GM23338 (cell line): ENCODE measurements at regions not wholly inside any gene's neighbourhood (a gene's known extent, or its start where the extent isn't known, plus 50 kb on each side); places are given as distances from the start of the nearest gene placed in this dataset.

Experiments used
- ATAC-seq: fragments of 200-7000 bp; cut with Tn5 transposase; 3 replicates; pipeline ENCODE4 v1.9.1; 2020
- DNase-seq: peaks from one replicate; pipeline ENCODE4 v3.0.0-alpha.2; 2015; ENCODE audit warnings: low spot score
- H2AFZ ChIP-seq: fragments of 200-600 bp; sonication (generic); 2 replicates; pipeline ENCODE4 v1.8.0; 2016; ENCODE audit warnings: antibody characterized with exemption, mild to moderate bottlenecking, moderate library complexity
- H3F3A ChIP-seq: fragments of 200-600 bp; sonication (generic); replicated peaks from 2 replicates; pipeline ENCODE4 v1.8.0; 2017; ENCODE audit warnings: antibody characterized with exemption, mixed run types, low read depth
- H3K27ac ChIP-seq: fragments of 200-600 bp; sonication (generic); 2 replicates; pipeline ENCODE4 v1.6.1; 2016; ENCODE audit warnings: low read depth
- H3K27me3 ChIP-seq: fragments of 200-600 bp; sonication (generic); 2 replicates; pipeline ENCODE4 v1.8.0; 2016; ENCODE audit warnings: mild to moderate bottlenecking, mixed run types, moderate library complexity; ENCODE audit not compliant: insufficient read depth
- H3K36me3 ChIP-seq: fragments of 200-600 bp; sonication (generic); 2 replicates; pipeline ENCODE4 v1.8.0; 2016; ENCODE audit warnings: mild to moderate bottlenecking; ENCODE audit not compliant: insufficient read depth
- H3K4me1 ChIP-seq: fragments of 200-600 bp; sonication (generic); 2 replicates; pipeline ENCODE4 v1.8.0; 2016; ENCODE audit warnings: mild to moderate bottlenecking, moderate library complexity; ENCODE audit not compliant: insufficient read depth
- H3K4me2 ChIP-seq: fragments of 200-600 bp; sonication (generic); 2 replicates; pipeline ENCODE4 v1.7.1; 2017; ENCODE audit warnings: mixed run types
- H3K4me3 ChIP-seq: fragments of 200-600 bp; sonication (generic); 2 replicates; pipeline ENCODE4 v1.6.1; 2016; ENCODE audit warnings: mixed run types
- H3K79me2 ChIP-seq: fragments of 200-600 bp; sonication (generic); replicated peaks from 2 replicates; pipeline ENCODE4 v1.8.0; 2017; ENCODE audit warnings: mild to moderate bottlenecking; ENCODE audit not compliant: insufficient read depth
- H3K9me2 ChIP-seq: fragments of 200-600 bp; sonication (generic); 2 replicates; pipeline ENCODE4 v1.8.0; 2017; ENCODE audit not compliant: insufficient read depth
- H4K20me1 ChIP-seq: fragments of 200-600 bp; sonication (generic); replicated peaks from 2 replicates; pipeline ENCODE4 v1.8.0; 2017; ENCODE audit warnings: mild to moderate bottlenecking; ENCODE audit not compliant: insufficient read depth
- H3K27ac Mint-ChIP-seq: 2 replicates; pipeline ENCODE4 v1.8.0; 2020; ENCODE audit warnings: inconsistent platforms, mild to moderate bottlenecking, moderate library complexity, mixed read lengths
- H3K27me3 Mint-ChIP-seq: 3 replicates; pipeline ENCODE4 v1.8.0; 2022; ENCODE audit warnings: low read depth, mild to moderate bottlenecking, moderate library complexity, mixed read lengths, inconsistent platforms; ENCODE audit not compliant: insufficient read depth, poor library complexity
- H3K36me3 Mint-ChIP-seq: 3 replicates; pipeline ENCODE4 v1.8.0; 2021; ENCODE audit warnings: low read depth, mild to moderate bottlenecking, inconsistent platforms, moderate library complexity, mixed read lengths
- H3K4me1 Mint-ChIP-seq: 3 replicates; pipeline ENCODE4 v1.8.0; 2020; ENCODE audit warnings: mild to moderate bottlenecking, inconsistent platforms, mixed read lengths
- H3K4me3 Mint-ChIP-seq: 3 replicates; pipeline ENCODE4 v1.8.0; 2021; ENCODE audit warnings: moderate library complexity, mild to moderate bottlenecking, inconsistent platforms, mixed read lengths
- H3K9me3 Mint-ChIP-seq: 3 replicates; pipeline ENCODE4 v1.8.0; 2020; ENCODE audit warnings: moderate library complexity, mild to moderate bottlenecking, inconsistent platforms, mixed read lengths
- CREB1 ChIP-seq: fragments of 250-450 bp; sonication (Bioruptor Pico); IDR thresholded peaks from 2 replicates; pipeline ENCODE4 v1.5.0; 2020; ENCODE audit warnings: low read depth, mild to moderate bottlenecking, moderate library complexity
- EZH2phosphoT487 ChIP-seq: fragments of 200-600 bp; sonication (generic); IDR thresholded peaks from one replicate; pipeline ENCODE4 v1.8.1; 2018; ENCODE audit warnings: antibody characterized with exemption; ENCODE audit not compliant: unreplicated experiment
- NANOG ChIP-seq: IDR thresholded peaks from 2 replicates; pipeline ENCODE4 v1.6.1; 2016; ENCODE audit warnings: antibody characterized with exemption, borderline replicate concordance
- POLR2AphosphoS5 ChIP-seq: IDR thresholded peaks from 2 replicates; pipeline ENCODE4 v1.6.1; 2016; ENCODE audit warnings: antibody characterized with exemption, low read depth
- REST ChIP-seq: IDR thresholded peaks from one replicate; pipeline ENCODE4 v1.6.1; 2018; ENCODE audit warnings: antibody characterized with exemption; ENCODE audit not compliant: unreplicated experiment
- ZNF114 ChIP-seq: fragments of 250-450 bp; sonication (Bioruptor Pico); IDR thresholded peaks from 2 replicates; pipeline ENCODE4 v1.5.0; 2020; ENCODE audit warnings: mild to moderate bottlenecking, moderate library complexity
- TF ChIP-seq, protein P1 (sequence below): fragments of 250-450 bp; sonication (Bioruptor Pico); IDR thresholded peaks from 2 replicates; pipeline ENCODE4 v1.5.0; 2020; ENCODE audit warnings: mild to moderate bottlenecking, moderate library complexity
- TF ChIP-seq, protein P2 (sequence below), 2 experiments: fragments of 200-600 bp in 1 of 2; sonication (generic) in 1 of 2; conservative IDR thresholded peaks; 2 replicates each; pipeline versions ENCODE4 v1.5.1 to v1.6.1; 2016 to 2017; ENCODE audit warnings: antibody characterized with exemption in 2 of 2, low read depth in 2 of 2, mild to moderate bottlenecking in 2 of 2, moderate library complexity in 1 of 2

DNA sequence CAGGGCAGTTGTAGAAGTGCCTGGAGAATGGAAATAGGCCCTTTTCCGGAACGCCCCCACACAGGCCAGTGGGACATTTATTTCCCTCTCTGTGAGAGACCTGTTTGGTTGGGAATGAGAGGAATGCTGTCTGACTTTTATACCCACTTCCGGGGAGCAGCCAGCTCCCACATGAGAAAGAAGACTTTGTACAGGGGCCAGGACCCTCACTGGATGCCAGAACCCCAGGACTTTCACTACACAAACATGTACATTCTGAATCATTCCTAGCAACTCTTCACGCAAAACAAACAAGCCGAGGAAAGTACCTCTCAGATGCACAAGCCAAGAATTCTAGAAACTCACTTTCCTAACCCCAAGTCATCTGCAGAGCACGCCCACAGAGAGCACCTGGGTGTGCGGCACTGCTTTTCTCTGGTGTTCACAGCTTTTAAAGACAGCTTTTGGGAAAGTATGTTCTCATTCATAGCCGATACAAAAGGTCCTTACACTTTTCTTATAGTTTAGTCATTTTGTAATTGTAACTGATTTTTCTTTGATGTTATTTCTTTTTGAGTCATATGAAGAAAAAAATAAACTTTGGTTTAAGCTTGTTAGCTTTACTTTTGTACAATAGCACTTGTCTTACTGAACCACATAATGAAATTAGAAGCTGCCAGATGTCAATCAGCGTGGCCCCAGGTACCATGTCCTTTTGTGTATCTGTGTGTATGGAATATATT, 856.1 kb upstream of the ID2 start (continued):
- TF ChIP-seq, protein P1, sequence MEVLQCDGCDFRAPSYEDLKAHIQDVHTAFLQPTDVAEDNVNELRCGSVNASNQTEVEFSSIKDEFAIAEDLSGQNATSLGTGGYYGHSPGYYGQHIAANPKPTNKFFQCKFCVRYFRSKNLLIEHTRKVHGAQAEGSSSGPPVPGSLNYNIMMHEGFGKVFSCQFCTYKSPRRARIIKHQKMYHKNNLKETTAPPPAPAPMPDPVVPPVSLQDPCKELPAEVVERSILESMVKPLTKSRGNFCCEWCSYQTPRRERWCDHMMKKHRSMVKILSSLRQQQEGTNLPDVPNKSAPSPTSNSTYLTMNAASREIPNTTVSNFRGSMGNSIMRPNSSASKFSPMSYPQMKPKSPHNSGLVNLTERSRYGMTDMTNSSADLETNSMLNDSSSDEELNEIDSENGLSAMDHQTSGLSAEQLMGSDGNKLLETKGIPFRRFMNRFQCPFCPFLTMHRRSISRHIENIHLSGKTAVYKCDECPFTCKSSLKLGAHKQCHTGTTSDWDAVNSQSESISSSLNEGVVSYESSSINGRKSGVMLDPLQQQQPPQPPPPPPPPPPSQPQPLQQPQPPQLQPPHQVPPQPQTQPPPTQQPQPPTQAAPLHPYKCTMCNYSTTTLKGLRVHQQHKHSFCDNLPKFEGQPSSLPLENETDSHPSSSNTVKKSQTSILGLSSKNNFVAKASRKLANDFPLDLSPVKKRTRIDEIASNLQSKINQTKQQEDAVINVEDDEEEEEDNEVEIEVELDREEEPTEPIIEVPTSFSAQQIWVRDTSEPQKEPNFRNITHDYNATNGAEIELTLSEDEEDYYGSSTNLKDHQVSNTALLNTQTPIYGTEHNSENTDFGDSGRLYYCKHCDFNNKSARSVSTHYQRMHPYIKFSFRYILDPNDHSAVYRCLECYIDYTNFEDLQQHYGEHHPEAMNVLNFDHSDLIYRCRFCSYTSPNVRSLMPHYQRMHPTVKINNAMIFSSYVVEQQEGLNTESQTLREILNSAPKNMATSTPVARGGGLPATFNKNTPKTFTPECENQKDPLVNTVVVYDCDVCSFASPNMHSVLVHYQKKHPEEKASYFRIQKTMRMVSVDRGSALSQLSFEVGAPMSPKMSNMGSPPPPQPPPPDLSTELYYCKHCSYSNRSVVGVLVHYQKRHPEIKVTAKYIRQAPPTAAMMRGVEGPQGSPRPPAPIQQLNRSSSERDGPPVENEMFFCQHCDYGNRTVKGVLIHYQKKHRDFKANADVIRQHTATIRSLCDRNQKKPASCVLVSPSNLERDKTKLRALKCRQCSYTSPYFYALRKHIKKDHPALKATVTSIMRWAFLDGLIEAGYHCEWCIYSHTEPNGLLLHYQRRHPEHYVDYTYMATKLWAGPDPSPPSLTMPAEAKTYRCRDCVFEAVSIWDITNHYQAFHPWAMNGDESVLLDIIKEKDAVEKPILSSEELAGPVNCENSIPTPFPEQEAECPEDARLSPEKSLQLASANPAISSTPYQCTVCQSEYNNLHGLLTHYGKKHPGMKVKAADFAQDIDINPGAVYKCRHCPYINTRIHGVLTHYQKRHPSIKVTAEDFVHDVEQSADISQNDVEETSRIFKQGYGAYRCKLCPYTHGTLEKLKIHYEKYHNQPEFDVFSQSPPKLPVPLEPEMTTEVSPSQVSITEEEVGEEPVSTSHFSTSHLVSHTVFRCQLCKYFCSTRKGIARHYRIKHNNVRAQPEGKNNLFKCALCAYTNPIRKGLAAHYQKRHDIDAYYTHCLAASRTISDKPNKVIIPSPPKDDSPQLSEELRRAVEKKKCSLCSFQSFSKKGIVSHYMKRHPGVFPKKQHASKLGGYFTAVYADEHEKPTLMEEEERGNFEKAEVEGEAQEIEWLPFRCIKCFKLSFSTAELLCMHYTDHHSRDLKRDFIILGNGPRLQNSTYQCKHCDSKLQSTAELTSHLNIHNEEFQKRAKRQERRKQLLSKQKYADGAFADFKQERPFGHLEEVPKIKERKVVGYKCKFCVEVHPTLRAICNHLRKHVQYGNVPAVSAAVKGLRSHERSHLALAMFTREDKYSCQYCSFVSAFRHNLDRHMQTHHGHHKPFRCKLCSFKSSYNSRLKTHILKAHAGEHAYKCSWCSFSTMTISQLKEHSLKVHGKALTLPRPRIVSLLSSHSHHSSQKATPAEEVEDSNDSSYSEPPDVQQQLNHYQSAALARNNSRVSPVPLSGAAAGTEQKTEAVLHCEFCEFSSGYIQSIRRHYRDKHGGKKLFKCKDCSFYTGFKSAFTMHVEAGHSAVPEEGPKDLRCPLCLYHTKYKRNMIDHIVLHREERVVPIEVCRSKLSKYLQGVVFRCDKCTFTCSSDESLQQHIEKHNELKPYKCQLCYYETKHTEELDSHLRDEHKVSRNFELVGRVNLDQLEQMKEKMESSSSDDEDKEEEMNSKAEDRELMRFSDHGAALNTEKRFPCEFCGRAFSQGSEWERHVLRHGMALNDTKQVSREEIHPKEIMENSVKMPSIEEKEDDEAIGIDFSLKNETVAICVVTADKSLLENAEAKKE (CRISPR knock-in tag) = no peak
- TF ChIP-seq EZH2phosphoT487 (no peak), ZNF114 (CRISPR knock-in tag) (no peak)

DNA sequence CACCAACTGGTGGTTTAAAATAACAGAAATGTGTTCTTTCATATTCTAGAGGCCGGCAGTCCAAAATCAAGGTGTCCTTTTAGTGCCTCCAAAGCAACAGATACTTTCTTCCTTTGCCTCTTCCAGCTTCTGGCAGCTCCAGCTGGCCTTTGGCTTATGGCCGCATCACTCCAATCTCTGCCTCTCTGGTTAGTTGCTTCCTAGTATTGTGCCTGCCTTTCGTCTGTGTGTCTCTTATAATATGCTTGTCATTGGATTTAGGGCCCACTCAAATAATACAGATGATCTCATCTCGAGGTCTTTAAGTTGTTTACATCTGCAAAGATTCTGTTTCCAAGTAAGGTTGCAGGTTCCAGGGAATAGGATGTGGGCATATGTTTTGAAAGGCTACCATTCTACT, 855.2 kb upstream of the ID2 start:
- no peak overlapping the region for H3K27ac ChIP-seq
- Mint-ChIP-seq H3K4me1 (peaks cover 4% of the 10 kb centered on the region; the same call in 2 of the 3 replicates), H3K27ac (no peak overlapping the region), H3K4me3 (no peak overlapping the region), H3K9me3 (no peaks in the 10 kb centered on the region), H3K27me3 (no peaks in the 10 kb centered on the region), H3K36me3 (no peaks in the 10 kb centered on the region)
- H3F3A ChIP-seq = no peaks in the 10 kb centered on the region
- H3K4me1 ChIP-seq = no peaks in the 10 kb centered on the region
- no peak overlapping the region for H2AFZ ChIP-seq
- H3K27me3 ChIP-seq = no peaks in the 10 kb centered on the region
- no peak overlapping the region for H3K4me2 ChIP-seq
- H3K4me3 ChIP-seq = no peak overlapping the region
- H3K36me3 ChIP-seq = no peaks in the 10 kb centered on the region
- peaks cover 7% of the 10 kb centered on the region; the same call in 1 of the 2 replicates for H3K9me2 ChIP-seq
- no peaks in the 10 kb centered on the region for H4K20me1 ChIP-seq
- ATAC-seq = no peak
- H3K79me2 ChIP-seq = no peaks in the 10 kb centered on the region
- no peak for DNase-seq
- no peak for TF ChIP-seq CREB1 (CRISPR knock-in tag)
- TF ChIP-seq, protein P2, sequence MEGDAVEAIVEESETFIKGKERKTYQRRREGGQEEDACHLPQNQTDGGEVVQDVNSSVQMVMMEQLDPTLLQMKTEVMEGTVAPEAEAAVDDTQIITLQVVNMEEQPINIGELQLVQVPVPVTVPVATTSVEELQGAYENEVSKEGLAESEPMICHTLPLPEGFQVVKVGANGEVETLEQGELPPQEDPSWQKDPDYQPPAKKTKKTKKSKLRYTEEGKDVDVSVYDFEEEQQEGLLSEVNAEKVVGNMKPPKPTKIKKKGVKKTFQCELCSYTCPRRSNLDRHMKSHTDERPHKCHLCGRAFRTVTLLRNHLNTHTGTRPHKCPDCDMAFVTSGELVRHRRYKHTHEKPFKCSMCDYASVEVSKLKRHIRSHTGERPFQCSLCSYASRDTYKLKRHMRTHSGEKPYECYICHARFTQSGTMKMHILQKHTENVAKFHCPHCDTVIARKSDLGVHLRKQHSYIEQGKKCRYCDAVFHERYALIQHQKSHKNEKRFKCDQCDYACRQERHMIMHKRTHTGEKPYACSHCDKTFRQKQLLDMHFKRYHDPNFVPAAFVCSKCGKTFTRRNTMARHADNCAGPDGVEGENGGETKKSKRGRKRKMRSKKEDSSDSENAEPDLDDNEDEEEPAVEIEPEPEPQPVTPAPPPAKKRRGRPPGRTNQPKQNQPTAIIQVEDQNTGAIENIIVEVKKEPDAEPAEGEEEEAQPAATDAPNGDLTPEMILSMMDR (conservative IDR thresholded peaks at IDR 0.05; ENCODE audit: low read depth in 2 of 2) = no peak
- no peak for TF ChIP-seq REST
- no peak for TF ChIP-seq EZH2phosphoT487
- TF ChIP-seq POLR2AphosphoS5 = no peak
- no peak for TF ChIP-seq NANOG
